H1 (cell line): ENCODE measurements at regions not wholly inside any gene's neighbourhood (a gene's known extent, or its start where the extent isn't known, plus 50 kb on each side); places are given as distances from the start of the nearest gene placed in this dataset.

Source experiments
- CTCF ChIA-PET: fragments of 300-600 bp; sonication (Branson Sonifier 250); formaldehyde crosslinking; loops from one replicate; lab custom pipeline; 2021; ENCODE audit not compliant: partially characterized antibody; lab: Charles Lee
- POLR2A ChIA-PET: fragments of 300-600 bp; sonication (Branson Sonifier 250); formaldehyde crosslinking; loops from one replicate; lab custom pipeline; 2021; ENCODE audit warnings: inconsistent platforms; ENCODE audit not compliant: partially characterized antibody; lab: Charles Lee
- DNase-seq, 2 experiments: peaks; one replicate each; pipeline versions ENCODE4 v3.0.0 to v3.0.0-alpha.2; 2010 to 2022; ENCODE audit warnings: low spot score in 2 of 2, low read depth in 1 of 2, mixed read lengths in 1 of 2
- FAIRE-seq: peaks from 2 replicates; lab custom pipeline; 2011; peaks lifted over from hg19 to GRCh38; lab: Jason Lieb, UNC
- H2AFZ ChIP-seq: 2 replicates; pipeline ENCODE4 v1.8.1; 2012; ENCODE audit warnings: low read length, inconsistent platforms
- H2AK5ac ChIP-seq: 2 replicates; pipeline ENCODE4 v1.6.1; 2013; ENCODE audit warnings: low read depth, low read length
- H2BK120ac ChIP-seq: replicated peaks from 2 replicates; pipeline ENCODE3; 2013; ENCODE audit warnings: low read depth, low read length, inconsistent platforms
- H2BK12ac ChIP-seq: 2 replicates; pipeline ENCODE4 v1.6.1; 2013; ENCODE audit warnings: low read depth, low read length
- H2BK15ac ChIP-seq: 2 replicates; pipeline ENCODE4 v1.6.1; 2013; ENCODE audit warnings: low read length
- H2BK20ac ChIP-seq: 2 replicates; pipeline ENCODE4 v1.6.1; 2013; ENCODE audit warnings: low read length
- H2BK5ac ChIP-seq: 2 replicates; pipeline ENCODE4 v1.6.1; 2013; ENCODE audit warnings: low read depth, low read length
- H3K14ac ChIP-seq: 2 replicates; pipeline ENCODE4 v1.6.1; 2013; ENCODE audit warnings: inconsistent platforms; ENCODE audit not compliant: insufficient read length
- H3K18ac ChIP-seq: 2 replicates; pipeline ENCODE4 v1.6.1; 2013; ENCODE audit warnings: low read length; ENCODE audit errors: extremely low read depth
- H3K23ac ChIP-seq: 2 replicates; pipeline ENCODE4 v1.6.1; 2013; ENCODE audit warnings: inconsistent platforms; ENCODE audit not compliant: insufficient read length
- H3K23me2 ChIP-seq: 2 replicates; pipeline ENCODE4 v1.6.1; 2013; ENCODE audit warnings: low read depth, low read length
- H3K27ac ChIP-seq: 2 replicates; pipeline ENCODE4 v1.6.1; 2011; ENCODE audit warnings: low read depth, low read length, inconsistent platforms
- H3K27me3 ChIP-seq, 4 experiments: replicated peaks in 1 of 4; 1 replicate in 1 of 4; 2 replicates in 3 of 4; pipeline versions ENCODE4 v1.6.1 to v1.8.1; 2011 to 2013; ENCODE audit warnings: low read length in 3 of 4, mild to moderate bottlenecking in 3 of 4, inconsistent platforms in 2 of 4, mixed read lengths in 2 of 4, moderate library complexity in 1 of 4; ENCODE audit not compliant: control insufficient read depth in 3 of 4, insufficient read depth in 3 of 4; ENCODE audit errors: extremely low read depth in 1 of 4
- H3K36me3 ChIP-seq, 4 experiments: 2 replicates each; pipeline versions ENCODE4 v1.6.1 to v1.8.1; 2011 to 2013; ENCODE audit warnings: mild to moderate bottlenecking in 4 of 4, low read length in 3 of 4, moderate library complexity in 2 of 4, control low read depth in 1 of 4, inconsistent platforms in 1 of 4; ENCODE audit not compliant: insufficient read depth in 4 of 4, control insufficient read depth in 2 of 4
- H3K4ac ChIP-seq: replicated peaks from 2 replicates; pipeline ENCODE3; 2013; ENCODE audit warnings: low read length, low read depth, mixed read lengths, inconsistent platforms; ENCODE audit not compliant: insufficient read length
- H3K4me1 ChIP-seq, 4 experiments: replicated peaks in 1 of 4; 1 replicate in 1 of 4; 2 replicates in 3 of 4; pipeline versions ENCODE4 v1.6.1 to v1.8.1; 2011 to 2013; ENCODE audit warnings: low read length in 3 of 4, inconsistent platforms in 2 of 4, mixed read lengths in 1 of 4; ENCODE audit not compliant: insufficient read depth in 4 of 4, control insufficient read depth in 3 of 4
- H3K4me2 ChIP-seq, 2 experiments: 2 replicates each; pipeline versions ENCODE4 v1.6.1 to v1.8.1; 2011 to 2013; ENCODE audit warnings: low read depth in 2 of 2, low read length in 2 of 2, control low read depth in 1 of 2, inconsistent platforms in 1 of 2, mild to moderate bottlenecking in 1 of 2; ENCODE audit not compliant: insufficient read depth in 1 of 2
- H3K4me3 ChIP-seq, 4 experiments: fragments of 200-600, 300-600 bp in 1 of 4; sonication (generic), shearing (Covaris generic), sonication (Bioruptor Twin) in 1 of 4; 2 replicates each; pipeline versions ENCODE4 v1.5.1 to v1.8.1; 2011 to 2016; ENCODE audit warnings: low read length in 4 of 4, low read depth in 3 of 4, control low read depth in 2 of 4, inconsistent platforms in 2 of 4, mild to moderate bottlenecking in 2 of 4, mixed read lengths in 1 of 4, moderate library complexity in 1 of 4; ENCODE audit not compliant: insufficient read depth in 2 of 4; ENCODE audit errors: extremely low read depth in 1 of 4
- H3K56ac ChIP-seq: replicated peaks from 2 replicates; pipeline ENCODE3; 2013; ENCODE audit warnings: low read depth, mild to moderate bottlenecking, mixed read lengths, low read length, inconsistent platforms; ENCODE audit not compliant: insufficient read length
- H3K79me1 ChIP-seq: 2 replicates; pipeline ENCODE4 v1.6.1; 2013; ENCODE audit warnings: low read depth, low read length, control low read depth
- H3K79me2 ChIP-seq, 2 experiments: 2 replicates each; pipeline versions ENCODE4 v1.6.1 to v1.8.1; 2012 to 2013; ENCODE audit warnings: low read length in 2 of 2, mild to moderate bottlenecking in 2 of 2, inconsistent platforms in 1 of 2; ENCODE audit not compliant: insufficient read depth in 2 of 2, control insufficient read depth in 1 of 2
- H3K9ac ChIP-seq, 4 experiments: replicated peaks in 1 of 4; 1 replicate in 1 of 4; 2 replicates in 3 of 4; pipeline versions ENCODE4 v1.6.1 to v1.8.1; 2011 to 2013; ENCODE audit warnings: low read depth in 3 of 4, low read length in 3 of 4, control low read depth in 2 of 4, mild to moderate bottlenecking in 2 of 4, moderate library complexity in 2 of 4, inconsistent platforms in 1 of 4; ENCODE audit errors: extremely low read depth in 1 of 4
- H3K9me3 ChIP-seq, 2 experiments: 2 replicates each; pipeline versions ENCODE4 v1.6.1 to v1.8.1; 2012 to 2013; ENCODE audit warnings: mild to moderate bottlenecking in 2 of 2, moderate library complexity in 2 of 2, control low read depth in 1 of 2, inconsistent platforms in 1 of 2, low read depth in 1 of 2, low read length in 1 of 2, mixed read lengths in 1 of 2; ENCODE audit not compliant: insufficient read depth in 2 of 2
- H4K20me1 ChIP-seq, 2 experiments: replicated peaks in 1 of 2; 2 replicates each; pipeline versions ENCODE3 to v1.8.1; 2011 to 2013; ENCODE audit warnings: inconsistent platforms in 2 of 2, low read length in 2 of 2, mild to moderate bottlenecking in 1 of 2; ENCODE audit not compliant: insufficient read depth in 2 of 2, control insufficient read depth in 1 of 2
- H4K5ac ChIP-seq: 2 replicates; pipeline ENCODE4 v1.6.1; 2013; ENCODE audit warnings: low read length, low read depth, mixed read lengths, inconsistent platforms; ENCODE audit not compliant: insufficient read length
- H4K8ac ChIP-seq: 2 replicates; pipeline ENCODE4 v1.8.0; 2013; ENCODE audit warnings: mild to moderate bottlenecking, moderate library complexity, low read length, inconsistent platforms; ENCODE audit not compliant: insufficient read depth; ENCODE audit errors: extremely low read depth
- H4K91ac ChIP-seq: replicated peaks from 2 replicates; pipeline ENCODE3; 2013; ENCODE audit warnings: low read length, mixed read lengths, inconsistent platforms; ENCODE audit not compliant: insufficient read length
- BRCA1 ChIP-seq: IDR thresholded peaks from 2 replicates; pipeline ENCODE4 v1.6.1; 2012; ENCODE audit warnings: low read depth, low read length, improper control_type of control experiment
- GABPA ChIP-seq: IDR thresholded peaks from 2 replicates; pipeline ENCODE4 v1.6.1; 2011; ENCODE audit warnings: mild to moderate bottlenecking, low read length, moderate library complexity, borderline replicate concordance; ENCODE audit not compliant: insufficient read depth
- GTF2F1 ChIP-seq: IDR thresholded peaks from 2 replicates; pipeline ENCODE4 v1.6.1; 2012; ENCODE audit warnings: low read depth, low read length, improper control_type of control experiment, borderline replicate concordance
- HDAC2 ChIP-seq, 2 experiments: fragments of 300-600 bp in 1 of 2; sonication (generic) in 1 of 2; IDR thresholded peaks; 2 replicates each; pipeline ENCODE4 v1.6.1; 2011 to 2012; ENCODE audit warnings: low read depth in 2 of 2, low read length in 2 of 2, mild to moderate bottlenecking in 2 of 2, moderate library complexity in 2 of 2, borderline replicate concordance in 1 of 2, inconsistent platforms in 1 of 2
- MAFK ChIP-seq: IDR thresholded peaks from 2 replicates; pipeline ENCODE4 v1.6.1; 2012; ENCODE audit warnings: low read depth, mild to moderate bottlenecking, improper control_type of control experiment, low read length
- NANOG ChIP-seq: IDR thresholded peaks from 2 replicates; pipeline ENCODE4 v1.6.1; 2011; ENCODE audit warnings: low read length, low read depth, mild to moderate bottlenecking, inconsistent platforms; ENCODE audit not compliant: insufficient read depth, poor library complexity, severe bottlenecking
- NRF1 ChIP-seq: IDR thresholded peaks from 2 replicates; pipeline ENCODE4 v1.6.1; 2011; ENCODE audit warnings: mild to moderate bottlenecking, low read depth, low read length, improper control_type of control experiment
- PHF8 ChIP-seq: fragments of 200-600 bp; sonication (generic); conservative IDR thresholded peaks from 2 replicates; pipeline ENCODE4 v1.7.1; 2012; ENCODE audit warnings: low read depth, mild to moderate bottlenecking, inconsistent platforms, low read length, moderate library complexity
- POLR2AphosphoS5 ChIP-seq: IDR thresholded peaks from 2 replicates; pipeline ENCODE4 v1.6.1; 2011; ENCODE audit warnings: low read depth, low read length
- RNF2 ChIP-seq: fragments of 200-900, 300-1000 bp; sonication (generic); IDR thresholded peaks from 2 replicates; pipeline ENCODE4 v1.7.1; 2016; ENCODE audit warnings: borderline replicate concordance, low read depth, mild to moderate bottlenecking, antibody characterized with exemption, low read length; ENCODE audit not compliant: poor library complexity, severe bottlenecking; ENCODE audit errors: missing control alignments
- SIN3A ChIP-seq, 2 experiments: IDR thresholded peaks in 1 of 2; conservative IDR thresholded peaks in 1 of 2; 2 replicates each; pipeline ENCODE4 v1.6.1; 2011 to 2012; ENCODE audit warnings: low read length in 2 of 2, improper control_type of control experiment in 1 of 2, low read depth in 1 of 2, mild to moderate bottlenecking in 1 of 2
- SIX5 ChIP-seq: IDR thresholded peaks from 2 replicates; pipeline ENCODE4 v1.6.1; 2011; ENCODE audit warnings: mild to moderate bottlenecking, low read depth, low read length
- SP1 ChIP-seq: IDR thresholded peaks from 2 replicates; pipeline ENCODE4 v1.6.1; 2011; ENCODE audit warnings: low read depth, low read length
- TAF1 ChIP-seq: IDR thresholded peaks from 2 replicates; pipeline ENCODE4 v1.6.1; 2011; ENCODE audit warnings: mild to moderate bottlenecking, low read depth, low read length
- ZNF274 ChIP-seq: IDR thresholded peaks from 2 replicates; pipeline ENCODE4 v1.7.0; 2012; ENCODE audit warnings: low read length, borderline replicate concordance; ENCODE audit errors: extremely low read depth
- WGBS, 2 experiments: shearing (Covaris generic) in 1 of 2; methylation state at CpG; one replicate each; pipeline versions ENCODE4 v1.1.6 to v1.1.7; 2013 to 2015; ENCODE audit warnings: low lambda C conversion rate in 2 of 2, mixed read lengths in 2 of 2, inconsistent platforms in 1 of 2, low coverage in 1 of 2, missing lambda C conversion rate in 1 of 2; ENCODE audit not compliant: insufficient replicate concordance in 2 of 2, insufficient coverage in 1 of 2, insufficient read length in 1 of 2; ENCODE audit errors: extremely low coverage in 1 of 2, missing lambda C conversion rate in 1 of 2; 5-methylcytosine and 5-hydroxymethylcytosine counted together

DNA sequence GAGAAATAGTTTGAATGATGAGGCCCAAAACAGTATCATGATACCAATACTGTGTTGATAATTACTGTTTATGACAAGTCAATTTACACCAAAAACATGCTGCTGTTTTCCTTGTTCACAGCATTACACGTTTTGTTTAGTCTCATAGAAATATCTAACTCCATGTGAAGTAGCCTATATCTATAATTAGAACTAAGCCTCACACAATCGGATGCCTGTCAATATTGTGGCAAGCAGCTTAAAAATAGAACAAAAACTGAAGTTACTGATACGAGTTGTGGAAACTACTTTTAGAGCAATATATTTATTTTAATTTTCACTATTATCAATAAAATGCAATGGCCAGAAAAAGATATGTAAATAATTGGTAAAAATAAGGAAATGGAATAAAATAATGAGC, 470.8 kb downstream of the ZEB2 start:
- Histone ChIP-seq H2BK20ac (no peak overlapping the region), H4K91ac (no peak overlapping the region), H3K23ac (no peak overlapping the region), H2AK5ac (no peak overlapping the region), H2BK15ac (no peak overlapping the region), H3K4me3 (no peak overlapping the region), H2BK12ac (no peak overlapping the region), H3K27me3 (no peaks in the 10 kb centered on the region), H3K9me3 (no peaks in the 10 kb centered on the region), H3K56ac (no peak overlapping the region), H3K4ac (no peak overlapping the region), H2BK5ac (no peak overlapping the region), H2BK120ac (no peak overlapping the region), H3K27ac (no peak overlapping the region), H3K14ac (no peak overlapping the region), H3K79me1 (no peaks in the 10 kb centered on the region), H3K79me2 (no peaks in the 10 kb centered on the region), H4K5ac (no peak overlapping the region), H3K4me1 (no peaks in the 10 kb centered on the region), H3K4me2 (no peak overlapping the region), H4K8ac (no peak overlapping the region), H3K9ac (no peak overlapping the region), H3K23me2 (no peaks in the 10 kb centered on the region), H2AFZ (no peak overlapping the region), H3K36me3 (no peaks in the 10 kb centered on the region), H3K18ac (no peak overlapping the region), H4K20me1 (no peaks in the 10 kb centered on the region)
- WGBS, 2 experiments, result 89% methylated on average over 3 of the region's 3 CpGs; no CpG with 5 or more reads in 1 of the 2 experiments
- ChIA-PET CTCF (no interaction called here), POLR2A (no interaction called here)
- no peak for DNase-seq
- no peak for FAIRE-seq
- TF ChIP-seq RNF2, result no peak
- TF ChIP-seq SP1, result no peak
- TF ChIP-seq SIN3A (conservative IDR thresholded peaks at IDR 0.05 in 1 of 2, IDR thresholded peaks at IDR 0.05 in 1 of 2; ENCODE audit: low read depth in 1 of 2, low read length in 2 of 2), result no peak
- no peak for TF ChIP-seq GABPA
- TF ChIP-seq TAF1, result no peak
- no peak for TF ChIP-seq PHF8
- TF ChIP-seq HDAC2 (IDR thresholded peaks at IDR 0.05; ENCODE audit: borderline replicate concordance in 1 of 2, low read depth in 2 of 2, low read length in 2 of 2), result no peak
- no peak for TF ChIP-seq ZNF274
- TF ChIP-seq MAFK, result no peak
- no peak for TF ChIP-seq GTF2F1
- no peak for TF ChIP-seq SIX5
- TF ChIP-seq BRCA1, result no peak
- TF ChIP-seq NANOG, result no peak
- TF ChIP-seq POLR2AphosphoS5, result no peak
- no peak for TF ChIP-seq NRF1
